Activated CD8-positive, alpha-beta T cell treated with anti-CD3 and anti-CD28 coated beads for 36 hours (primary cell): ENCODE measurements at regions not wholly inside any gene's neighbourhood (a gene's known extent, or its start where the extent isn't known, plus 50 kb on each side); places are given as distances from the start of the nearest gene placed in this dataset.

ENCODE experiments used
- ATAC-seq: fragments of 200-7000 bp; cut with Tn5 transposase; one replicate; pipeline ENCODE4 v1.10.0; 2021; ENCODE audit warnings: mild to moderate bottlenecking, moderate library complexity
- CTCF ChIA-PET: fragments of 350-600 bp; sonication (Branson Sonifier 250); formaldehyde crosslinking; loops from one replicate; lab custom pipeline; 2021; ENCODE audit warnings: antibody characterized with exemption; lab: Charles Lee
- POLR2A ChIA-PET: fragments of 350-600 bp; sonication (Branson Sonifier 250); formaldehyde crosslinking; loops from one replicate; lab custom pipeline; 2021; ENCODE audit warnings: antibody characterized with exemption; lab: Charles Lee
- DNase-seq: peaks from one replicate; pipeline ENCODE4 v3.0.0-alpha.2; 2020
- H3K27ac Mint-ChIP-seq: one replicate; pipeline ENCODE4 v1.8.0; 2021; ENCODE audit warnings: mild to moderate bottlenecking, mixed read lengths
- H3K27me3 Mint-ChIP-seq: one replicate; pipeline ENCODE4 v1.8.0; 2021; ENCODE audit warnings: mixed read lengths
- H3K36me3 Mint-ChIP-seq: one replicate; pipeline ENCODE4 v1.8.0; 2021; ENCODE audit warnings: low read depth, mixed read lengths
- H3K4me1 Mint-ChIP-seq: one replicate; pipeline ENCODE4 v1.8.0; 2021; ENCODE audit warnings: low read depth, mixed read lengths
- H3K4me3 Mint-ChIP-seq: one replicate; pipeline ENCODE4 v1.8.0; 2021; ENCODE audit warnings: mild to moderate bottlenecking, moderate library complexity, mixed read lengths
- H3K9me3 Mint-ChIP-seq: one replicate; pipeline ENCODE4 v1.8.0; 2021; ENCODE audit warnings: mixed read lengths
- intact Hi-C: fragments of 100-400 bp; cut with micrococcal nuclease; formaldehyde crosslinking; loops from one replicate; pipeline ENCODE4 v1.10.0; 2022
- TF ChIP-seq, protein P1 (sequence below): fragments of 200-600 bp; IDR thresholded peaks from one replicate; pipeline ENCODE4 v1.8.0; 2022; ENCODE audit warnings: antibody characterized with exemption, mild to moderate bottlenecking

DNA sequence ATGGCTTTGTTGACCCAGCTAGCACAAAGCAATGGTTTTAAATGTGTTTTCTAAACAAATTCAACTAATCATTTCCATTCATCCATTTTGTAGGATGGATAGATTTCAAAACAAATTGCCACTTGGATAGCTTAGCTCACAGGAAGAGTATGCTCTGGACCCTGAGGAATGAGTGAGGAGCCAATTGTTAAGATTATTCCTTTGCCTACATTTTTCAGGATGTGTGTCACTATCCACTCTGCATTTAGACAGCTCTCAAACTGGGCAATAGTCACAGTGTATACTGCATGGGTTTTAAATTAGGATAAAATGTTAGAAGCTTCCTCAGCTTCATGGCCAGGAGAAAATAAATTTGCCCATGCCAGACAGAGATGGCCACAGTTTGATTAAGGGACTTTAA lies 605.6 kb upstream of the TEX47 start:
- Mint-ChIP-seq H3K36me3 (no peaks in the 10 kb centered on the region), H3K27ac (no peak overlapping the region), H3K9me3 (no peaks in the 10 kb centered on the region), H3K4me3 (no peak overlapping the region), H3K27me3 (no peaks in the 10 kb centered on the region), H3K4me1 (no peaks in the 10 kb centered on the region)
- DNase-seq (no peak), ATAC-seq (no peak)
- TF ChIP-seq, protein P1, sequence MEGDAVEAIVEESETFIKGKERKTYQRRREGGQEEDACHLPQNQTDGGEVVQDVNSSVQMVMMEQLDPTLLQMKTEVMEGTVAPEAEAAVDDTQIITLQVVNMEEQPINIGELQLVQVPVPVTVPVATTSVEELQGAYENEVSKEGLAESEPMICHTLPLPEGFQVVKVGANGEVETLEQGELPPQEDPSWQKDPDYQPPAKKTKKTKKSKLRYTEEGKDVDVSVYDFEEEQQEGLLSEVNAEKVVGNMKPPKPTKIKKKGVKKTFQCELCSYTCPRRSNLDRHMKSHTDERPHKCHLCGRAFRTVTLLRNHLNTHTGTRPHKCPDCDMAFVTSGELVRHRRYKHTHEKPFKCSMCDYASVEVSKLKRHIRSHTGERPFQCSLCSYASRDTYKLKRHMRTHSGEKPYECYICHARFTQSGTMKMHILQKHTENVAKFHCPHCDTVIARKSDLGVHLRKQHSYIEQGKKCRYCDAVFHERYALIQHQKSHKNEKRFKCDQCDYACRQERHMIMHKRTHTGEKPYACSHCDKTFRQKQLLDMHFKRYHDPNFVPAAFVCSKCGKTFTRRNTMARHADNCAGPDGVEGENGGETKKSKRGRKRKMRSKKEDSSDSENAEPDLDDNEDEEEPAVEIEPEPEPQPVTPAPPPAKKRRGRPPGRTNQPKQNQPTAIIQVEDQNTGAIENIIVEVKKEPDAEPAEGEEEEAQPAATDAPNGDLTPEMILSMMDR, result no peak
- ChIA-PET POLR2A (no interaction called here), CTCF (no interaction called here)
- intact Hi-C loops, result no loop called here

DNA sequence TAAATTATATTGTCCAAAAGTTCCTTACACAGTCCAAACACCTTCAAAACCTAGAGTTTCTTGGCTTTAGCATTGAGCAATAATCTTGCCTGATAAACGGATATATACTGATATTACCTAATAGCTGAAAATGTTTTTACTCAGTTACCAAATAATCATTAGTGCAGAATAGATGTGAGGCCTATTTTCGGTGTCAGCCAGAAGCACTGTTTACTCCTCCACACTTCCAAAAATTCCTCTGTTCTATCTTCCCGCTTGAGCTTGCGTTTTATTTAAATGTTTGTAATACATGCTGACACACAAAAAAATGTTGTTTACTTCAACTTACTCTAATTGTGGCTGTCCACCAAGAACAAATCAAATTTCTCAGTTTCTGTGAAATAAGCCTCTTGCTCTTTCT lies 606.2 kb upstream of the TEX47 start:
- H3K9me3 Mint-ChIP-seq, result no peaks in the 10 kb centered on the region
- no peaks in the 10 kb centered on the region for H3K27me3 Mint-ChIP-seq
- no peak overlapping the region for H3K4me3 Mint-ChIP-seq
- H3K27ac Mint-ChIP-seq, result no peak overlapping the region
- H3K36me3 Mint-ChIP-seq, result no peaks in the 10 kb centered on the region
- DNase-seq, result no peak
- no peaks in the 10 kb centered on the region for H3K4me1 Mint-ChIP-seq
- intact Hi-C loops, result no loop called here
- CTCF ChIA-PET, result no interaction called here
- TF ChIP-seq, protein P1, result no peak
- POLR2A ChIA-PET, result no interaction called here
- no peak for ATAC-seq

DNA sequence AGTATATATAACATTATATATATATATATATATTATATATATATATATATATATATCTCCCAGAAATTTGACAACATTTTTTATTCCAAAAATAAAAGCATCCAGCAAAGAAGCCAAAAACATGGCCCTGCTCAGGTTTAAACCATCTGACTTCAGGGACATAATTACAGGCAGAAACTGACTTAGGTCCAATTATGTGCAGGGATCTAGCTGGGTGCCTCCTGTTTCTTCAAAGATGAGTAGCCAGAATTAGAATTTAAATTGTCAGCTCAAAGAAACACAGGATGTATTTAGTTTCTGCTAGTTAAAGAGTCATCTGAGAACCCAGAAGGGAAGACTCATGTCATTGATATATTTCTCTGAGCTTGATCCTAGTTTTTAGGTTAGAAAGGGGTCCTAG lies 656.4 kb upstream of the TEX47 start:
- intact Hi-C loops, result no loop called here
- TF ChIP-seq, protein P1, result no peak
- ATAC-seq (no peak), DNase-seq (no peak)
- CTCF ChIA-PET, result no interaction called here
- no peaks in the 10 kb centered on the region for H3K27me3 Mint-ChIP-seq
- H3K36me3 Mint-ChIP-seq, result no peaks in the 10 kb centered on the region
- H3K4me1 Mint-ChIP-seq, result no peaks in the 10 kb centered on the region
- H3K27ac Mint-ChIP-seq, result no peak overlapping the region
- no peak overlapping the region for H3K4me3 Mint-ChIP-seq
- H3K9me3 Mint-ChIP-seq, result peaks cover 2% of the 10 kb centered on the region
- POLR2A ChIA-PET, result no interaction called here

GRCh38 chr7:89456556-89456955 lies 661.0 kb upstream of the TEX47 start:
- ChIA-PET CTCF (no interaction called here), POLR2A (no interaction called here)
- no peaks in the 10 kb centered on the region for H3K36me3 Mint-ChIP-seq

GRCh38 chr7:89458114-89458513 lies 662.6 kb upstream of the TEX47 start:
- TF ChIP-seq, protein P1, result no peak
- Mint-ChIP-seq H3K4me1 (no peaks in the 10 kb centered on the region), H3K27me3 (no peaks in the 10 kb centered on the region), H3K36me3 (no peaks in the 10 kb centered on the region), H3K27ac (no peak overlapping the region), H3K4me3 (no peak overlapping the region), H3K9me3 (peaks cover 5% of the 10 kb centered on the region)
- no peak for ATAC-seq
- DNase-seq, result no peak
- CTCF ChIA-PET, result interaction anchor here (1.2 kb wide), 1 partner anchor 165 kb away, joined by 4 read pairs; no protein-coding TSS in a partner anchor
- intact Hi-C loops, result no loop called here
- POLR2A ChIA-PET, result no interaction called here

More at GRCh38 chr7:89456556-89456955, 661.0 kb upstream of the TEX47 start:
- DNase-seq (no peak), ATAC-seq (no peak)
- Mint-ChIP-seq H3K9me3 (peaks cover 3% of the 10 kb centered on the region), H3K4me1 (no peaks in the 10 kb centered on the region), H3K27me3 (no peaks in the 10 kb centered on the region), H3K4me3 (no peak overlapping the region), H3K27ac (no peak overlapping the region)
- TF ChIP-seq, protein P1, result no peak
- intact Hi-C loops, result no loop called here
